OCI-LY1 (cell line): ENCODE measurements at regions not wholly inside any gene's neighbourhood (a gene's known extent, or its start where the extent isn't known, plus 50 kb on each side); places are given as distances from the start of the nearest gene placed in this dataset.

ENCODE experiments used
- H2AFZ ChIP-seq: fragments of 200-600 bp; sonication (generic), shearing (Covaris generic); 2 replicates; pipeline ENCODE4 v1.6.0; 2014; ENCODE audit warnings: antibody characterized with exemption, mild to moderate bottlenecking, low read length
- H3F3A ChIP-seq: fragments of 200-600 bp; sonication (generic), shearing (Covaris generic); 2 replicates; pipeline ENCODE4 v1.6.0; 2014; ENCODE audit warnings: mild to moderate bottlenecking, antibody characterized with exemption, low read length, moderate library complexity; ENCODE audit not compliant: insufficient read depth
- H3K27ac ChIP-seq: fragments of 200-600 bp; sonication (generic); 2 replicates; pipeline ENCODE4 v1.5.1; 2014; ENCODE audit warnings: low read length, mixed run types, mild to moderate bottlenecking, low read depth; ENCODE audit not compliant: poor library complexity, severe bottlenecking
- H3K27me3 ChIP-seq: fragments of 200-600 bp; sonication (generic); 2 replicates; pipeline ENCODE4 v1.6.0; 2014; ENCODE audit warnings: antibody characterized with exemption, mild to moderate bottlenecking, low read length, moderate library complexity; ENCODE audit not compliant: insufficient read depth
- H3K36me3 ChIP-seq: fragments of 200-600 bp; sonication (generic); 2 replicates; pipeline ENCODE4 v1.6.1; 2014; ENCODE audit warnings: mild to moderate bottlenecking, antibody characterized with exemption, low read length, moderate library complexity, mixed read lengths; ENCODE audit not compliant: insufficient read depth
- H3K4me1 ChIP-seq: fragments of 200-600 bp; sonication (generic); 2 replicates; pipeline ENCODE4 v1.5.1; 2014; ENCODE audit warnings: mild to moderate bottlenecking, low read length, moderate library complexity; ENCODE audit not compliant: insufficient read depth, severe bottlenecking
- H3K4me2 ChIP-seq: fragments of 200-600 bp; sonication (generic), shearing (Covaris generic); 2 replicates; pipeline ENCODE4 v1.6.1; 2014; ENCODE audit warnings: low read length
- H3K4me3 ChIP-seq: fragments of 200-600 bp; sonication (generic); 2 replicates; pipeline ENCODE4 v1.5.1; 2014; ENCODE audit warnings: low read length, low read depth, mild to moderate bottlenecking, mixed read lengths; ENCODE audit not compliant: poor library complexity, severe bottlenecking
- H3K79me2 ChIP-seq: fragments of 200-600 bp; shearing (Covaris generic); 2 replicates; pipeline ENCODE4 v1.6.1; 2016; ENCODE audit warnings: mixed run types, low read length, mixed read lengths; ENCODE audit not compliant: insufficient read depth
- H3K9ac ChIP-seq: fragments of 200-600 bp; sonication (generic), shearing (Covaris generic); 2 replicates; pipeline ENCODE4 v1.6.1; 2014; ENCODE audit warnings: mild to moderate bottlenecking, low read length, mixed read lengths
- H3K9me2 ChIP-seq: fragments of 200-600 bp; sonication (generic), shearing (Covaris generic); 2 replicates; pipeline ENCODE4 v1.6.1; 2014; ENCODE audit warnings: low read depth, mild to moderate bottlenecking, low read length, mixed read lengths
- H3K9me3 ChIP-seq: fragments of 200-600 bp; shearing (Covaris generic); 2 replicates; pipeline ENCODE4 v1.6.1; 2014; ENCODE audit warnings: low read length, mixed read lengths
- H4K20me1 ChIP-seq: fragments of 200-600 bp; sonication (generic), shearing (Covaris generic); 2 replicates; pipeline ENCODE4 v1.6.0; 2016; ENCODE audit warnings: mild to moderate bottlenecking, low read length; ENCODE audit not compliant: insufficient read depth
- EZH2 ChIP-seq: fragments of 200-600 bp; sonication (generic), shearing (Covaris generic); IDR thresholded peaks from 2 replicates; pipeline ENCODE4 v1.8.0; 2017; ENCODE audit warnings: borderline replicate concordance, mixed run types, mild to moderate bottlenecking, antibody characterized with exemption, low read length, moderate library complexity, mixed read lengths
- TF ChIP-seq, protein P1 (sequence below): fragments of 200-600 bp; sonication (generic), shearing (Covaris generic); IDR thresholded peaks from 2 replicates; pipeline ENCODE4 v1.5.1; 2017; ENCODE audit warnings: mild to moderate bottlenecking, antibody characterized with exemption, low read length, moderate library complexity, mixed read lengths

DNA sequence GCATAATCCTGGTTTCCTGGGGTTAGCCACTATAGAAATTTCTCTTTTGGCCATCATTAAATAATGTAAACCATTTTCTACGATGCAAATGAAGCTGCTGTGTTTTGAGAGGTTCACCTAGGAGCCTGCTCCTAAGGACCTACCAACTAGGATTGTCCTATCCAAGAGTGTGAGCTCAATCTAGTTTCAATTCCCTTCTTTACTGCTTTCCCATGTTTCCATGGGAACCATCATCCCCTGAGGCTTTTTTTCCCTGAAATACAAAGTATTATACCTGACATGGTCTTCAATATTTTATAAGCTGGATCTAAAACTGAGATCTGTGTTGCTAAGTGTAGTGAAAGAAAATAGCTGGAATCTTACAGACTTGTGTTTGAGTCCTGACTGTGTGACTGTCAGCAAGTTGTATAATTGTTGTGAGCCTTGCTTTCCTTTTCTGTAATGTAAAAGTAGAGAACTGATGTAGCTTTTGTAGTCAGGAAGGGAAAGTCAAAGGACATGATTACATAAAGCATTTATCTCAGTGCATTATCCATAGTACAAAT is 453.2 kb downstream of the PRR16 start:
- Histone ChIP-seq H3K4me2 (no peak overlapping the region), H3K9me3 (no peaks in the 10 kb centered on the region), H3K9me2 (no peaks in the 10 kb centered on the region), H3K36me3 (no peaks in the 10 kb centered on the region), H3K27me3 (no peaks in the 10 kb centered on the region), H3K4me3 (no peak overlapping the region), H3K4me1 (no peaks in the 10 kb centered on the region), H3F3A (no peaks in the 10 kb centered on the region), H3K9ac (no peak overlapping the region), H3K79me2 (no peaks in the 10 kb centered on the region), H4K20me1 (no peaks in the 10 kb centered on the region), H3K27ac (no peak overlapping the region), H2AFZ (no peak overlapping the region)
- TF ChIP-seq, protein P1, sequence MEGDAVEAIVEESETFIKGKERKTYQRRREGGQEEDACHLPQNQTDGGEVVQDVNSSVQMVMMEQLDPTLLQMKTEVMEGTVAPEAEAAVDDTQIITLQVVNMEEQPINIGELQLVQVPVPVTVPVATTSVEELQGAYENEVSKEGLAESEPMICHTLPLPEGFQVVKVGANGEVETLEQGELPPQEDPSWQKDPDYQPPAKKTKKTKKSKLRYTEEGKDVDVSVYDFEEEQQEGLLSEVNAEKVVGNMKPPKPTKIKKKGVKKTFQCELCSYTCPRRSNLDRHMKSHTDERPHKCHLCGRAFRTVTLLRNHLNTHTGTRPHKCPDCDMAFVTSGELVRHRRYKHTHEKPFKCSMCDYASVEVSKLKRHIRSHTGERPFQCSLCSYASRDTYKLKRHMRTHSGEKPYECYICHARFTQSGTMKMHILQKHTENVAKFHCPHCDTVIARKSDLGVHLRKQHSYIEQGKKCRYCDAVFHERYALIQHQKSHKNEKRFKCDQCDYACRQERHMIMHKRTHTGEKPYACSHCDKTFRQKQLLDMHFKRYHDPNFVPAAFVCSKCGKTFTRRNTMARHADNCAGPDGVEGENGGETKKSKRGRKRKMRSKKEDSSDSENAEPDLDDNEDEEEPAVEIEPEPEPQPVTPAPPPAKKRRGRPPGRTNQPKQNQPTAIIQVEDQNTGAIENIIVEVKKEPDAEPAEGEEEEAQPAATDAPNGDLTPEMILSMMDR, result no peak
- TF ChIP-seq EZH2, result no peak

DNA sequence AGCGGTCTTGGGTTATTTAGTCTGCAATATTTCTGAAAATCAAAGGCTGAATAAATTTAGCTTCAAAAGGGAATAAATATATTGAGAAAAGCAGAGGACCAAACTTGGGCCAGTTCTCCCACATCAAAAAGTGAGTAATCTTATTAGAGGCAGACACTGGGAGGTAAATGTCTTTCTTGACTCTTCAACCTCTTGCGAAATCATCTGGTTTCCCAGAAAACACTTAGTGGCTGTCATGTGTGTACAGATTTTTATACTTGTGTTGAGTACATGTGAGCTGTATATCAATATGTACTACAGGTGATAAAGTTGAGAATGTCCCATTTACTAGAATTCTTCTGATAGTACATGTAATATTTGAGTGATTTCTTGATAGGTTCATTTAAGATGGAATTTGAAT is 454.9 kb downstream of the PRR16 start:
- H2AFZ ChIP-seq, result no peak overlapping the region
- no peaks in the 10 kb centered on the region for H3F3A ChIP-seq
- H3K9me2 ChIP-seq, result no peaks in the 10 kb centered on the region
- no peaks in the 10 kb centered on the region for H3K27me3 ChIP-seq
- H3K79me2 ChIP-seq, result no peaks in the 10 kb centered on the region
- TF ChIP-seq, protein P1, result no peak
- no peak for TF ChIP-seq EZH2
- no peaks in the 10 kb centered on the region for H3K9me3 ChIP-seq
- H4K20me1 ChIP-seq, result no peaks in the 10 kb centered on the region
- no peak overlapping the region for H3K9ac ChIP-seq
- no peak overlapping the region for H3K4me3 ChIP-seq
- no peak overlapping the region for H3K4me2 ChIP-seq
- H3K36me3 ChIP-seq, result no peaks in the 10 kb centered on the region
- no peak overlapping the region for H3K27ac ChIP-seq
- H3K4me1 ChIP-seq, result no peaks in the 10 kb centered on the region

DNA sequence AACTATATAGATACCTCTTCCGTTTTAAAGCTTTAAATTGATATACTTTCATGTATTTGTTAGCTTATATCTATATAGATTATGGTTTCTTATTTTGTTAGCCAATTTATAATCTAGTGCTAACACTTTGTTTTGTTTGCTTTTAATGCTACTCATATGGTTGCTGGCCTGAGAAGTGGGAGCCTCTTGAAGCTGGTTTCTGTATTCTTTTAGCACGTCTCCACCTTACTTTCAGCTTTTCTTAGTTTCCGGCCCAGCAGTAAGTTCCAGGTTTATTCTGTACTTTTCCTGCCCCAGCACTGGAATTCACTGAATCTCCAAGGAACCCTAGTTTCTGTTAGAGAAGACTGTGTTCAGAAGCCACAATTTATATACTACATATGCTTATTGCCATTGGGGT is 458.9 kb downstream of the PRR16 start:
- Histone ChIP-seq H2AFZ (no peak overlapping the region), H3K4me1 (no peaks in the 10 kb centered on the region), H3K79me2 (no peaks in the 10 kb centered on the region), H4K20me1 (no peaks in the 10 kb centered on the region), H3F3A (no peaks in the 10 kb centered on the region), H3K9me3 (no peaks in the 10 kb centered on the region), H3K9me2 (no peaks in the 10 kb centered on the region), H3K4me2 (no peak overlapping the region), H3K36me3 (no peaks in the 10 kb centered on the region), H3K27ac (no peak overlapping the region), H3K9ac (no peak overlapping the region), H3K4me3 (no peak overlapping the region), H3K27me3 (no peaks in the 10 kb centered on the region)
- TF ChIP-seq, protein P1, result no peak
- TF ChIP-seq EZH2, result no peak
